Gastrocnemius medialis (tissue), 4 donors: ENCODE measurements at regions not wholly inside any gene's neighbourhood (a gene's known extent, or its start where the extent isn't known, plus 50 kb on each side); places are given as distances from the start of the nearest gene placed in this dataset.

ENCODE experiments used
- ATAC-seq, 2 donors: fragments of 150-250 bp; one replicate each; pipeline ENCODE4 v1.9.1; 2016
- DNase-seq, 2 donors: peaks; one replicate each; pipeline ENCODE4 v3.0.0-alpha.2; 2019
- H3K27ac ChIP-seq, 4 donors: fragments of 200-600 bp; sonication (generic); 1 replicate in 1 of 4; 2 replicates in 3 of 4; pipeline ENCODE4 v1.5.1; 2016 to 2018; ENCODE audit warnings: mild to moderate bottlenecking in 2 of 4, moderate library complexity in 1 of 4
- H3K27me3 ChIP-seq, 3 donors: fragments of 200-600 bp; sonication (generic) in 2 of 3; 1 replicate in 1 of 3; 2 replicates in 2 of 3; pipeline versions ENCODE4 v1.5.1 to v1.6.0; 2016 to 2019; ENCODE audit warnings: mild to moderate bottlenecking in 1 of 3, moderate library complexity in 1 of 3
- H3K36me3 ChIP-seq, 2 donors: fragments of 200-600 bp; sonication (generic) in 1 of 2; one replicate each; pipeline ENCODE4 v1.5.1; 2017 to 2018
- H3K4me1 ChIP-seq, 2 donors: fragments of 200-600 bp; sonication (generic) in 1 of 2; one replicate each; pipeline ENCODE4 v1.5.1; 2016 to 2017; ENCODE audit warnings: mild to moderate bottlenecking in 2 of 2
- H3K4me3 ChIP-seq, 4 donors: fragments of 200-600 bp; sonication (generic) in 3 of 4; 1 replicate in 1 of 4; 2 replicates in 3 of 4; pipeline ENCODE4 v1.5.1; 2016 to 2019; ENCODE audit warnings: mild to moderate bottlenecking in 2 of 4
- H3K9me3 ChIP-seq, 3 donors: fragments of 200-600 bp; sonication (generic) in 2 of 3; 1 replicate in 1 of 3; 2 replicates in 2 of 3; pipeline ENCODE4 v1.5.1; 2016 to 2019
- CTCF ChIP-seq, 5 experiments: fragments of 450-650 bp in 3 of 5; fragments of 200-600 bp in 2 of 5; sonication (generic) in 2 of 5; IDR thresholded peaks in 4 of 5; conservative IDR thresholded peaks in 1 of 5; 1 replicate in 4 of 5; 2 replicates in 1 of 5; pipeline ENCODE4 v1.5.1; 2016 to 2019; ENCODE audit warnings: antibody characterized with exemption in 5 of 5, mild to moderate bottlenecking in 3 of 5, moderate library complexity in 3 of 5
- POLR2A ChIP-seq, 2 donors: fragments of 450-650 bp; IDR thresholded peaks; one replicate each; pipeline ENCODE4 v1.6.1; 2017; ENCODE audit warnings: antibody characterized with exemption in 2 of 2, mild to moderate bottlenecking in 2 of 2, moderate library complexity in 2 of 2
- in situ Hi-C, 4 donors: fragments of 200-750 bp; cut with MboI; loops; one replicate each; pipeline versions ENCODE4 v1.15.0 to v1.8.0; 2017; ENCODE audit warnings: low sequenced_read_pairs in 4 of 4
- intact Hi-C: fragments of 100-400 bp; cut with DNase I; formaldehyde crosslinking; loops from one replicate; pipeline ENCODE4 v1.15.1; 2023; ENCODE audit warnings: low total_unique reads

GRCh38 chr2:139353874-139354273 is 573.7 kb upstream of the NXPH2 start:
- intact Hi-C loops: no loop called here
- TF ChIP-seq POLR2A (IDR thresholded peaks at IDR 0.05) (no peak), CTCF (IDR thresholded peaks at IDR 0.05 in 4 of 5, conservative IDR thresholded peaks at IDR 0.05 in 1 of 5) (no peak)
- Histone ChIP-seq H3K27me3 (no peaks in the 10 kb centered on the region), H3K4me3 (no peak overlapping the region), H3K27ac (no peak overlapping the region), H3K36me3 (no peaks in the 10 kb centered on the region), H3K9me3 (no peaks in the 10 kb centered on the region), H3K4me1 (no peaks in the 10 kb centered on the region)
- ATAC-seq: no peak
- no peak for DNase-seq
- in situ Hi-C loops: no loop called here

- H3K4me3 ChIP-seq: no peak overlapping the region
- H3K36me3 ChIP-seq: no peaks in the 10 kb centered on the region
- no peaks in the 10 kb centered on the region for H3K4me1 ChIP-seq
- intact Hi-C loops (no loop called here), in situ Hi-C loops (no loop called here)
- no peaks in the 10 kb centered on the region for H3K27me3 ChIP-seq
- no peak for TF ChIP-seq CTCF (IDR thresholded peaks at IDR 0.05 in 4 of 5, conservative IDR thresholded peaks at IDR 0.05 in 1 of 5)
- TF ChIP-seq POLR2A (IDR thresholded peaks at IDR 0.05): no peak
- H3K27ac ChIP-seq: no peak overlapping the region
- ATAC-seq (no peak), DNase-seq (no peak)
- H3K9me3 ChIP-seq: no peaks in the 10 kb centered on the region
Observed at GRCh38 chr2:139317259-139317658, 537.1 kb upstream of the NXPH2 start.

GRCh38 chr2:139314059-139314458 is 533.9 kb upstream of the NXPH2 start:
- ATAC-seq: no peak
- Histone ChIP-seq H3K27me3 (no peaks in the 10 kb centered on the region), H3K4me3 (no peak overlapping the region), H3K9me3 (no peaks in the 10 kb centered on the region), H3K36me3 (no peaks in the 10 kb centered on the region), H3K27ac (no peak overlapping the region), H3K4me1 (no peaks in the 10 kb centered on the region)
- intact Hi-C loops (no loop called here), in situ Hi-C loops (no loop called here)
- no peak for DNase-seq
- TF ChIP-seq POLR2A (IDR thresholded peaks at IDR 0.05) (no peak), CTCF (IDR thresholded peaks at IDR 0.05 in 4 of 5, conservative IDR thresholded peaks at IDR 0.05 in 1 of 5) (no peak)

GRCh38 chr2:139296672-139297209 is 516.6 kb upstream of the NXPH2 start:
- H3K4me1 ChIP-seq: no peaks in the 10 kb centered on the region
- no peak for TF ChIP-seq POLR2A (IDR thresholded peaks at IDR 0.05)
- TF ChIP-seq CTCF (IDR thresholded peaks at IDR 0.05 in 4 of 5, conservative IDR thresholded peaks at IDR 0.05 in 1 of 5): no peak
- no peak overlapping the region for H3K27ac ChIP-seq
- no peak overlapping the region for H3K4me3 ChIP-seq
- in situ Hi-C loops (no loop called here), intact Hi-C loops (no loop called here)
- DNase-seq (no peak), ATAC-seq (no peak)
- no peaks in the 10 kb centered on the region for H3K9me3 ChIP-seq
- no peaks in the 10 kb centered on the region for H3K27me3 ChIP-seq
- no peaks in the 10 kb centered on the region for H3K36me3 ChIP-seq

- no peaks in the 10 kb centered on the region for H3K4me1 ChIP-seq
- intact Hi-C loops (no loop called here), in situ Hi-C loops (no loop called here)
- ATAC-seq (no peak), DNase-seq (no peak)
- no peak overlapping the region for H3K27ac ChIP-seq
- TF ChIP-seq POLR2A (IDR thresholded peaks at IDR 0.05) (no peak), CTCF (IDR thresholded peaks at IDR 0.05 in 4 of 5, conservative IDR thresholded peaks at IDR 0.05 in 1 of 5) (no peak)
- no peak overlapping the region for H3K4me3 ChIP-seq
- H3K9me3 ChIP-seq: no peaks in the 10 kb centered on the region
- H3K27me3 ChIP-seq: no peaks in the 10 kb centered on the region
- H3K36me3 ChIP-seq: no peaks in the 10 kb centered on the region
Observed at GRCh38 chr2:139293992-139294548, 513.9 kb upstream of the NXPH2 start.
